Endothelial cell (in vitro differentiated cells): ENCODE measurements at regions not wholly inside any gene's neighbourhood (a gene's known extent, or its start where the extent isn't known, plus 50 kb on each side); places are given as distances from the start of the nearest gene placed in this dataset.

ENCODE experiments used
- DNase-seq: peaks from one replicate; pipeline ENCODE4 v3.0.0; 2021; ENCODE audit warnings: low spot score
- H3K27ac Mint-ChIP-seq: one replicate; pipeline ENCODE4 v1.8.0; 2021; ENCODE audit warnings: mixed read lengths, inconsistent platforms; ENCODE audit not compliant: unreplicated experiment
- H3K27me3 Mint-ChIP-seq: one replicate; pipeline ENCODE4 v1.8.0; 2021; ENCODE audit warnings: mild to moderate bottlenecking, moderate library complexity, mixed read lengths, inconsistent platforms; ENCODE audit not compliant: unreplicated experiment
- H3K36me3 Mint-ChIP-seq: one replicate; pipeline ENCODE4 v1.8.0; 2021; ENCODE audit warnings: mild to moderate bottlenecking, low read depth, mixed read lengths, inconsistent platforms; ENCODE audit not compliant: unreplicated experiment
- H3K4me1 Mint-ChIP-seq: one replicate; pipeline ENCODE4 v1.8.0; 2021; ENCODE audit warnings: mild to moderate bottlenecking, mixed read lengths, inconsistent platforms; ENCODE audit not compliant: unreplicated experiment
- H3K4me3 Mint-ChIP-seq: one replicate; pipeline ENCODE4 v1.8.0; 2021; ENCODE audit warnings: mild to moderate bottlenecking, mixed read lengths, inconsistent platforms; ENCODE audit not compliant: unreplicated experiment
- H3K9me3 Mint-ChIP-seq: one replicate; pipeline ENCODE4 v1.8.0; 2021; ENCODE audit warnings: mixed read lengths, inconsistent platforms; ENCODE audit not compliant: unreplicated experiment
- TF ChIP-seq, protein P1 (sequence below): fragments of 200-600 bp; sonication (generic); IDR thresholded peaks from one replicate; pipeline ENCODE4 v1.5.0; 2021; ENCODE audit warnings: antibody characterized with exemption; ENCODE audit not compliant: unreplicated experiment

DNA sequence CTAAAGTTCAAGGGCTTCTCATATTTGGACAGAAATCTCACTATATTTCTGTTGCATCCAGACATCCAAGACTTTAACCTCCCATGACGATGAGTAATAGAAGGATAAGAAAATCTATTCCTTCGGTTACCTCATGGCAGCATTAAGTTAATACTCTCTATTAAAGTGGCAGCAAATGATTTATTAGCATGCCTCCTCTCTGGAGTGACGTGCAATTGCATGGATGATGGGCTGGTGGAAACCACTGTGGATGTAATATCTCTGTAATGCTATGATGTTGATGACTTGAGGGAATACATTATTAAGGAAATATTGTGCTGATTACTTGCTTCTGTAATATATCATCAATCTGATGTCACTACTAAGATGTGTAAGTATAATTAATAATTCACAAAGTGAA, 336.8 kb downstream of the DSEL start:
- peaks cover 3% of the 10 kb centered on the region for H3K4me1 Mint-ChIP-seq
- H3K27me3 Mint-ChIP-seq: no peaks in the 10 kb centered on the region
- H3K4me3 Mint-ChIP-seq: no peak overlapping the region
- H3K27ac Mint-ChIP-seq: no peak overlapping the region
- H3K36me3 Mint-ChIP-seq: no peaks in the 10 kb centered on the region
- H3K9me3 Mint-ChIP-seq: no peaks in the 10 kb centered on the region
- TF ChIP-seq, protein P1, sequence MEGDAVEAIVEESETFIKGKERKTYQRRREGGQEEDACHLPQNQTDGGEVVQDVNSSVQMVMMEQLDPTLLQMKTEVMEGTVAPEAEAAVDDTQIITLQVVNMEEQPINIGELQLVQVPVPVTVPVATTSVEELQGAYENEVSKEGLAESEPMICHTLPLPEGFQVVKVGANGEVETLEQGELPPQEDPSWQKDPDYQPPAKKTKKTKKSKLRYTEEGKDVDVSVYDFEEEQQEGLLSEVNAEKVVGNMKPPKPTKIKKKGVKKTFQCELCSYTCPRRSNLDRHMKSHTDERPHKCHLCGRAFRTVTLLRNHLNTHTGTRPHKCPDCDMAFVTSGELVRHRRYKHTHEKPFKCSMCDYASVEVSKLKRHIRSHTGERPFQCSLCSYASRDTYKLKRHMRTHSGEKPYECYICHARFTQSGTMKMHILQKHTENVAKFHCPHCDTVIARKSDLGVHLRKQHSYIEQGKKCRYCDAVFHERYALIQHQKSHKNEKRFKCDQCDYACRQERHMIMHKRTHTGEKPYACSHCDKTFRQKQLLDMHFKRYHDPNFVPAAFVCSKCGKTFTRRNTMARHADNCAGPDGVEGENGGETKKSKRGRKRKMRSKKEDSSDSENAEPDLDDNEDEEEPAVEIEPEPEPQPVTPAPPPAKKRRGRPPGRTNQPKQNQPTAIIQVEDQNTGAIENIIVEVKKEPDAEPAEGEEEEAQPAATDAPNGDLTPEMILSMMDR: no peak
- no peak for DNase-seq

DNA sequence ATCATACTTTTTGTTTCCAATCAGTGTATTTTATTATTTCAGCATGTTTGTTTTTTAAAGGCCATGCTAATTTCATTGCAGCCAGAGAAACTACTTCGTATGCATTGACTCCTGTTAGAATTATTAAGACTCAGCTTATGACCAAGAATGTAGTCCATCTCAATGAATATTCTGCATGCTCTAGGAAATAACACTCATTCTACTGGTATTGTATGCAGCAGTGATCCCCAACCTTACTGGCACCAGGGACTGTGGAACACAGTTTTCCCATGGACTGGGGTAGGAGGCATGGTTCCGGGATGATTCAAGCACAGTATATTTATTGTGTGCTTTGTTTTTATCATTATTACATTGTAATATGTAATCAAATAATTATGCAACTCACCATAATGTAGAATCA, 356.9 kb downstream of the DSEL start:
- Mint-ChIP-seq H3K36me3 (peaks cover 4% of the 10 kb centered on the region), H3K27ac (no peak overlapping the region), H3K4me1 (no peaks in the 10 kb centered on the region), H3K4me3 (no peak overlapping the region), H3K9me3 (no peaks in the 10 kb centered on the region), H3K27me3 (no peaks in the 10 kb centered on the region)
- TF ChIP-seq, protein P1: no peak
- DNase-seq: no peak

DNA sequence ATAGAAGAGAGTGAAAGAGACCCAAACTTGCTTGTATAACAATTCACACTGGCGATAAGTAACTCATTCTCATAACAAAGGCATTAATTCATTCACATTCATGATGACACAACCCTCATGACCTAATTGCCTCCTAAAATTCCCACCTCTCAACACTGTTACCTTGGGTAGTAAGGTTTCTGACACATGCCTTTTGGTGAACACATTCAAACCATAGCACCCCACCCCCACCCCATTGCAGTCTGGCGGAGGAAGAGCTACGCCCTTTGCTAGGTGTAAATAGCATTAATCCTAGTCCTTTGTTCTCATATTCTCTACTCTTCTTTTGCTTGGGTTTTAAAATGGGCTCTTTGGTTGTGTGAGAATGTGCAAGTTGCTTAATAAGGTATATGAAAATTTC, 361.5 kb downstream of the DSEL start:
- Mint-ChIP-seq H3K27ac (no peak overlapping the region), H3K4me3 (no peak overlapping the region), H3K9me3 (no peaks in the 10 kb centered on the region), H3K36me3 (no peaks in the 10 kb centered on the region), H3K4me1 (peaks cover 12% of the 10 kb centered on the region), H3K27me3 (no peaks in the 10 kb centered on the region)
- TF ChIP-seq, protein P1: no peak
- no peak for DNase-seq

DNA sequence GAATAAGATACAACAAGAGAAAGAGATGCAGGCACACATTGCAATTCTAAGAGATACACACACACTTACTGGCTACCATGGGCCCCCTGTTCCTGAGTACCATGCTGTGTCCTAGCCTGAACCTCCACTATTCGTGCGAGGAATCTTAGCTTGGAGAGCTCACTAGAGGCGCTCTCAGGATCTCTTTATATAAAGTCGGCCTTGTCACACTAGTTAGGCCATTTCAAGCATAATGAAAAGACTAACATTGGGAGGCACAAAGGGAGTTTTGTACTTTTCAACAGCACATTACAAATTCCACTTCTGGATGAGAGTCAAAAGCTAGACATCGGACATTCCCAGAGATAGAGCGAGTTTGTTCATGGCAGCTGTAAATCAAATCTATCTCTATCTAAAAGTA, 365.2 kb downstream of the DSEL start:
- no peaks in the 10 kb centered on the region for H3K9me3 Mint-ChIP-seq
- TF ChIP-seq, protein P1: no peak
- DNase-seq: no peak
- no peak overlapping the region for H3K4me3 Mint-ChIP-seq
- H3K27ac Mint-ChIP-seq: no peak overlapping the region
- no peaks in the 10 kb centered on the region for H3K36me3 Mint-ChIP-seq
- peaks cover 16% of the 10 kb centered on the region for H3K4me1 Mint-ChIP-seq
- H3K27me3 Mint-ChIP-seq: no peaks in the 10 kb centered on the region

DNA sequence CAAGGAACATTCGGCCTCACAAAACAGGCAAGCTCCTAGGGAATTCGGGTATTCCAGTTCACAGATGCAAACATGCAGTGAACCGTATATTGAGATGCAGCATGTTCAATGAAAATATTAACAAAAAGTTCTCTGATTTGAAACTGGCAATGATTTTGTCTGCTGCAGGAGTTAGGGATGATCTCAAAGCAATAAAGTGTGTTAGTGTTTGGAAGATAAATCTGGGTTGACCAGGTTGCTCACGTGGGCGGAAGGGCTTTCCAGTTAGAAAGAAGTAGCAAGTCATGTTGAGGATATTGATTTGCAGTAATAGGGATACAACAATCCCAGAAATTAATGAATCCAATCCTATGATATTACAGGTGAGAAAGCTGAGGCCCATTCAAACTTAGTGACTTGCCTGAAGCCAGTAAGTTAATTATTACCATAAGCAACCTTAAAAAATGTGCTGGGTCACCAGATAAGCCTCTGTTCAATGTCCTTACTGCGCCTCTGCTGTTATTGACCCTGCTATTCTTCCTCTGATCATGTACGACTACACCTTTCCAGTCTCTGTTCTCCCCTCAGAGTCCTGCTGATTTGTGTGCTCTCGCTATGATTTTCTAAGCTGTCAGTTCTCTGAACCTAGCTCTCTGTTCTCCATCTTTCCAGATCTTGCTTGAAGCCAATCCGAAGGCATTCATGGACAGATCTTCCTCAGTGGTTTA, 370.8 kb downstream of the DSEL start:
- Mint-ChIP-seq H3K36me3 (no peaks in the 10 kb centered on the region), H3K4me1 (peaks cover 9% of the 10 kb centered on the region), H3K4me3 (no peak overlapping the region), H3K9me3 (no peaks in the 10 kb centered on the region), H3K27me3 (no peaks in the 10 kb centered on the region), H3K27ac (no peak overlapping the region)
- TF ChIP-seq, protein P1: no peak
- no peak for DNase-seq
